Renal pelvis (tissue), 1 donor: ENCODE measurements at regions not wholly inside any gene's neighbourhood (a gene's known extent, or its start where the extent isn't known, plus 50 kb on each side); places are given as distances from the start of the nearest gene placed in this dataset.
A peak's percentile ranks its signal among the peaks of the same experiment; 100 is the strongest.

Experiments used
- DNase-seq: peaks from one replicate; pipeline ENCODE4 v3.0.0-alpha.2; 2013

DNA sequence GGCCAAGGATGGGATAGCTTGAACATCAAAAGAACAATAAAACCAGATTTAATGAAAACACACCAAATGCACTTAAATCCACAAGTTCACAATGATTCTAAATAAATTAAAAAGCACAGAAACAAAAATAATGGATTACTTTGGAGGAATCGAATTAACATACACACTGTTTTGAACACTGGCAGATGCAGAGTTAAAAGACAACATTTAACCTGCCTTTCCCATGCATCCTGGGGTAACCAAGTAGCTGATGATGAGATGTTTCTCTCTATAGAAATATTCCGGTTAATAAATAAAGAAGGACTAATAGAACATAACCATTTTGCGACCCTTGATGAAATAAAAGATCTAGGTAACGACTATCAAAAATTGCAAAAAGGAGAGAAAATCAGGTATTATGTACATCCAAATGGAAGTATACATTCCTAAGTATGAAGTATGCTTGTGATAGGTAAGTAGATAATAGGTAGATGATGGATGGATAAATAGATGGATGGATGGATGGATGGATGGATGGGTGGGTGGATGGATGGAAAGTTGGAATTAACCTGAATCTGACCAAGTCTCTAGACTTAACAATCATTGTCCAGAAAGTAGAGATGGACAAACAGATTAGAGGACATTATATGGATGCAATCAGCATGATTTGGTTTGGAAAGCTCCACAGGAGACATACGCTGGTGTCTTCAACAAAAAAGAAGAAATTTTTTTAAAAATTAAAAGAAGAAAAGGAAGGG, 57.4 kb upstream of the MYCN start:
- no peak for DNase-seq

DNA sequence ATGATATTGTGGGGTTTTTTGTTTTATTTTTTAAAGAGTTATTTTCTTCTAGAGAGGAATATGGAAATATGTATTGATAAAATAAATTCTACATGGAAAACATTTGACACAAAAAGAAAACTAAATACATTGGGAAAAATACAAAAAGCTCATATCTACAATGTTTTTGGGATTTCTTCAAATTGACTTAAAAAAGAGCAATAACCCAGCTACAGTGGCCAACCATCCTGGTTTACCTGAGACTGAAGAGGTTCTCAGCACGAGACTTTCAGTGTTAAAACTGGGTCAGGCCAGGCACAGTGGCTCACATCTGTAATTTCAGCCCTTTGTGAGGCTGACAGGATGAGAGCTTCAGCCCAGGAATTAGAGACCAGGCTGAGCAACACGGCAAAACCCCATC, 56.7 kb upstream of the MYCN start:
- no peak for DNase-seq

DNA sequence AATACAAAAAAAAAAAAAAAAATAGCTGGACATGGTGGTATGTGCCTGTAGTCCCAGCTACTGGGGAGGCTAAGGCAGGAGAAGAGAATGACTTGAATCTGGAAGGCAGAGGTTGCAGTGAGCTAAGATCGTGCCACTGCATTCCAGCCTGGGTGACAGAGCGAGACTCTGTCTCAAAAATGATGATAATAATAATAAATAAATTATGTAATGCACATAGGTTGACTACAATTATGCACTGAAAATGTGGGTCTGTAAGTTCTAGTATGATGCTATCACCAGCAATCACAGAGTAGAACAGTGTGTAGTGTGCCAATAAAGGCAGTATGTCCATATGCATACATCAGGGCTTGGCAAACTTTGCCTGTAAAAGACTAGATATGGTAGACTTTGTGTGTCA, 55.6 kb upstream of the MYCN start:
- DNase-seq, result no peak

DNA sequence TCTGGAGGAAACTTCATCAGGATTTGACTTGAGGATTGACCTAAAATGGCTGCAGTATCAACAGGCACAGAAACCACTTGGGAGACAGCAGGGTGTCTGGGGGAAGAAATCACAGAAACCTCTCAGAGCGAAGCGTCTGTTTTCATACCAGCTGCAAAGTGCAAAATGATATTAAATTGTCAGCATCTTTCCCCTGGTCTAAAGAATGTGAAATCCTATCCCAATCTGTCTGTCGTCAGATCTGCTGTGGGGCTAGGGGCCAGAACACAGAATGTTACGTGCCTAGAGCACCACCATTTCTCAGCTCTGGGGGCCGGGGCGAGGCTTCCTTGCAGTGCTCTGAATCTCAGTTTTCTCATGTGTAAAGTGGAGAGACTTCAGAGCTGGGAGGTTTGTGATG, 54.1 kb upstream of the MYCN start:
- DNase-seq, result no peak

DNA sequence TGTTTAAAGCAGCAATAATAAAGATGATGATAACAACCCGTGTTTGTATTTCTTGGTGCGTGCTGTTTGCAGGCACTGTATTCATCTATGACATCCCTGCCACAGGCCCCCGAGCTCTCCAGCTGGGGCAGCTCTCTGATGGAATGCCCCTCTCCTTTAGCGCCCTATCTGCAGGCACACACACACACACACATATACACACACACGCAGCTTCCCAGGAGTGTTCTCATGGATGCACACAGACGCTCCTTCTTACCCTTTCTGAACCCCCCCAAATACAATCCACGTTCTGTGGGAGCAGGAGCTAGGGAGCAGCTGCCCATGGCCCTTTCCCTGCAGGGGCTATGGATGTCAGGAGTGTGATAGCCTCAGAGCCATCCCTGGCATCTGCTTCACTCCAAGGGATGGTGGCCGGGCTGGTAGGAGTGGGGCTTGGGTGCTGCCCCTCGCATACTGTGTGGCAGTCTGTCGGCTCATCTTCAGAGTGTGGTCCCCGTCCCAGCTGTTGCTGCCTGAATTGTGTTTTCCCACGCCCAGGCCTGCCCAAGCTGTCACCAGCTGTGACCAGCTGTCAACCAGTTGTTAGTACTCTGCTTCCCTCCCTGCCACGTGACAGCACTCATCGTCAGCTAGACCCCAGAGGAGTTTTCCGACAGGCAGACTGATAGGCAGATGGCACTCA, 50.8 kb upstream of the MYCN start:
- peak; percentile 48 for DNase-seq

DNA sequence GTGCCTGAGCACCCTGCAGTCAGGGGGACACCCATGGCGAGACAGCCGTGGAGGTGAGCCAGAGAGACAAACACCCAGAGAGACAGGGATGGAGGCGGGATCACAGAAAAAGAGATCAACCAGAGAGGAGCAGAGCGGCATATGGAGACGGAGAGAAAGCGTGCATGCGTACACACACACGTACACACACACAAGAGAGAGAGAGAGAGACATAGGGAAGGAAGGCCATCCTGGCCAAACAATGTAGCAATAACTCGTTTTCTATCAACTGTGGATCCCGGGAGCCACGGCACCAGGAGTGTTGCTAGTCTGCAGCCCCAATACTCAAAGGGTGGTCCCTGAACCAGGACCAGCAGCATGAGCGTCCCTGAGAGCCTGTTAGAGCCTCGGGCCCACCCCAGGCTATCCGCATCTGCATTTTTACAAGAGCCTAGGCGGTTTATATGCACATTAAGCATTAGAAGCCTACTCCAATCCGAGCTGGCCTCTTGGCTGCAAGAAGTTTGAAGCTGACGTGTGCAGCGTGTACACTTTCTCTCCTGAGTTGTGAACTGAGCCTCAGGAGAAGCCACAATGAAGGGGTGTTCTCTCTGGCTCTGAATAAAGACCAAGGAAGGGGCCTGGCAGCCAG, 50.1 kb upstream of the MYCN start:
- no peak for DNase-seq
